GM18508 (cell line): ENCODE measurements at regions not wholly inside any gene's neighbourhood (a gene's known extent, or its start where the extent isn't known, plus 50 kb on each side); places are given as distances from the start of the nearest gene placed in this dataset.

Experiments used
- ATAC-seq: cut with Tn5 transposase; IDR thresholded peaks from one replicate; pipeline ENCODE4 v1.9.1; 2021; ENCODE audit warnings: moderate number of reproducible peaks; ENCODE audit not compliant: insufficient read depth, unreplicated experiment

DNA sequence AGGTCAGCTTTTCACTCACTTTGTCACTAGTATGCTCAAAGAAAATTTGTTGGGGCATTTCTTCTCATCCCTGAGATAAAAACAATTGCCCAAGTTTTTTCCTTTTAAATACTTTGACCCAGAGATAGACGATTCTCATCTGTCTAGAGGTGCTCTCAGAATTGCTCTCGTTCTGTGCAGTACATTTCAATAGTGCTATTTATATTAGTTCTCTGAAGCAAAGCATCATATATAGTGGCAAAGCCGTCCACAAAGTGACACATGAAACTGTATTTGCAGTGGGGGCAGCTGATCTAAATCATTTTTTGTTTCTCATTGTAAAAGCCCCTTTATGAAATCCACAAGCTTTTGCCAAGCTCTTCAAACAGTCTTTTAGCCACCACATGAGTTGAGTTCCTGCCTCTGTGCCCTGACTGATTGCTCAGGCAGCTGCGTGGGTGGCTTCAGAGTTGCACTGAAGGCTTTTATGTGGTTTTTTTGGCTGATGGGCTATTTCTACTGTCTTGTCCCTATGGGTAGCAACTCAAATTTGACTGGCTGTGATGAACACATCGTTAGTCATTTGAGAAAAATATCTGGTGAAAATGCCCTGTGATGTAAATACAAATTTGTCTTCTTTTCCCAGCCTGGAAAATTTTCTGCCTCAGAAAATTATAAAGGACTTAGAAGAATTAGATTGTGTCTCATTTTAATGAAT, 119.1 kb upstream of the OTUD4 start:
- peak; percentile 96 for ATAC-seq

DNA sequence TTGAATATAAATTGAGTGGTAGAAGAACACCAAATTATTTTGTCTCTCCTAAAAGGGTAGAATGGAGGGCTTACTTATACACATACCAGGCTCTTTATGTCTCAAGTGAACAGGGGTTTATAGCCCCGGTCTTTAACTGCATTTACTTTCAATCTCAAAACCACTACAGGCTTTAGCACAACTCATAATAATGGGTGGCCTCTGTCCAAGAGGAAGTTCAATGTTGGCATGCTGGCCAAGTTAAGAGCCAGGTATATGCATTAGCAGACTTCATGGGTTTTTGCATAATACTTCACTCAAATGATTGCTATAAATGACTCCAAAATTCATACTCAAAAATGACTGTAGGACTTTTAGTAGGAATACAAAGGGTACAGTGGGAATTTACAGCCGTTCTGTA, 118.5 kb upstream of the OTUD4 start:
- no peak for ATAC-seq

DNA sequence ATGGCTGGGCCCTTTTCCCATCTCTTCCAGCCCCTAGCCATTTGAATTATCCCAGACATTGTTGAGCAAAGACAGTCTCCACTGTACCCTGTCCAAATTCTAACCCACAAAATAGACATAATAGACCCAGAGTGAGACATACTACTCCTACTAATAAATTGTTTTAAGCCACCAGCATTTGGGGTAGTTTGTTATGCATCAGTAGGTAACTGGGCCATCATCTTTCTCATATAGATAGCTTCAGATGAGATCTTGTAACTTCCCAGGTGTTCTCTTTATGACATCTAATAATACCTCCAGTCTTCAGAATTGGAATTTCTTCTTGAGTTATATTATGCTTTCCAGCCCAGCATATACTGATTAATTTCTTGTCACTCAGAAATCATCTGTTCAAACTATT, 117.2 kb upstream of the OTUD4 start:
- no peak for ATAC-seq

DNA sequence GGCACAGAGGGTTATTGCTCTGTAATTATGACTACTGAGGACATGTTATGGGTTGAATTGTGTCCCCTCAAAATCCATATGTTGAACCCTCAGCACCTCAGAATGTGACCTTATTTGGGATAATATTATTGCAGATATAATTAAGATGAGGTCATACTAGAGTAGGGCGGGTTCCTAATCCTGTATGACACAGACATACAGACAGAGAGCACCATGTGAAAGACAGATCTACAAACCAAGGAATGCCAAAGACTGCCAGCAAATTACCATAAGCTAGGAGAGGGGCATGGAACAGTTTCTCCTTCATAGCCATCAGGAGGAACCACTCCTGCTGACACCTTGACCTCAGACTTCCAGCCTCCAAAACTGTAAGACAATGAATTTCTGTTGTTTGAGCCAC, 115.2 kb upstream of the OTUD4 start:
- no peak for ATAC-seq

DNA sequence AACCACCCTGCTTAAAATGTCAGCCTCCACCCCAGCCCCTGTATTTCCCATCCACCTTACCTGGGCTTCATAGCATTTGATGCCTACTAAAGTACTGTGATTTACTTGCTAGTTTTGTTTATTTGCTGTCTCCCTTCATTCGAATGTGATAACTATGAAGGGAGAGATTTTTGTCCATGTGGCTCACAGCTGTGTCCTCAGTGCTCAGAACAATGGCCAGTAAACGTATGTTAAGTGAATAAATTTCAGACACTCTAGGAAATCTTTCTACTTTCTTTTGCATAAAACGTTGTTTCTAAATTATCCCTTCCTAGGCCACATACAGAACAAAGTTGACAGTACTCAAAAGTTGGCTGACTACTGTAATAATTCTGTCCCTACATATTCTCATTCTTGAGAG, 114.7 kb upstream of the OTUD4 start:
- ATAC-seq, result no peak

DNA sequence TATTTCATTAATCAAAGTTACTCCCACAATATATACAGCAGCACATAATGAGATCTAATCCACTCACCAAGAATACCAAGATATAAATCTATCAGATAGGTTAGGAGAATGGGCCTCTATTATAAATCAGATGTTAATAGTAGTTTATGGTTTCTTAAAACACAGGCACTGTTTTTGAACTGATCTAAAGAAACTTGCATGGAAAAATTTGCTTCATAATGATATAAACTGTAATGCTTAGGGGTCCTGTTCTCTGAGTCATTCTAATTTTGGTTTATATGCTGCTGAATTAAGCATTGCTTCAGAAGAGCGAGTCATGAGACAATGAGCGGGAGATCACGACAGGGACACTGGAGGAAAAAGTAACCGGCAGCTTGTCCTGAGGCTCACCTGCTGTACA, 113.3 kb upstream of the OTUD4 start:
- no peak for ATAC-seq

DNA sequence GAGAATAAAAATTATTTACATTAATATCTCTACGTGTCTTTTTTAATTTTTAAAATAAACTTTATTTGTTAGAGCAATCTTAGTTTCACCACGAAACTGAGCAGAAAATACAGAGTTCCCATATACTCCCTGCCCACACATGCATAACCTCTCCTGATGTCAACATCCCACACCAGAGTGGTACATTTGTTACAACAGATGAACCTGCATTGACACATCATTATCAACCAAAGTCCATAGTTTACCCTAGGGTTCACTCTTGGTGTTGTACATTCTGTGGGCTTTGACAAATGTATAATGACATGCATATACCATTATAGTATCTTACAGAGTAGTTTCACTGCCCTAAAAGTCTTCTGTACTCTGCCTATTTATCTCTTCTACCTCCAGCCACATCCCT, 110.6 kb upstream of the OTUD4 start:
- ATAC-seq, result no peak

DNA sequence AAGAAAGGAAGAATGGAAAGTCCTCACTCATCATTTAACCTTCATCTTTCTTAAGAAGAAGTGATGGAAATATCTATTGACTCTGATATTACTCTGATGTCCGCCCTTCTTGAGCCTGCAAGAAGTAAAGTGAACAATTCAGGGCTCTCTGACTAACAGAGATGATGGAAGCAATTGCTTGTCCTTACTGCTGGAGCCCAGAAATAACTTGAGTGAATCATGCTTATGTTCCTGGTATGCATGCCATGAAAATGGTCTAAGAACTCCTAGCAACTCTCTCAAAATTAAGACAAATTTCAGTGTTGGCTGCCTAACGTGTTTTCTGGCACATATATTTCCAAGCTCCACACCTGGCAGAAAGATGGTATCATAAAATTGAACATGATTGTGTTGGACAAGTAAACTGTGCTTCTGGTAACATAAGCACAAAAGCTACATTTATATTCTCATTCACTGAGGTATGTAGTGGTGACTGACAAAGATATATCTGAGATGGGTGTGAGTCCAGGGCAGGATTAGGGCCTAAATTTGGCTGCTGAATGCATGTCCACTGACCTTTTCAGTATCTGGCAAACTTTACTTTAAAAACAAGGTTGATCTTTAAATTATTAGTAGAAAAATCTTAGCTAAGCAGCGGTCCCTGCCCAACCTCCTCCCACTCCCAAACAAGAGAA, 109.2 kb upstream of the OTUD4 start:
- ATAC-seq, result no peak

DNA sequence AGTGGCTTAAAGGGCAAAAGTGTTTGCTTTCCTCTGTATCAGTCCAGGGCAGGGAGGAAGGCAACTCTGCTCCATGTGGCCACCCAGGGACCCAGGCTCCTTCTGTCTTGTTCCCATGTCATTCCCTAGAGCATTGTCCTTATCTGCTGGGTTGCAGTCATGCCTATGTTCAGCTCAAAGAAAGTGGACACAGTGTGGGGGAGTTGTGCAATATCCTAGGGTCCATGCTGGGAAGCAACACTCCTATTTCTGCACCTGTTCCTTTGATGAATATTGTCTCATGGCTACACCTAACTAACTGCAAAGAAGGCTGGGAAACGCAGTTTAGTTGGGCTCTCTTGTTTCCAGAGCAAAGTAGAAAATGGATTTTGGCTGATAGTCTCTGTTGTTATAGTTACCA, 107.0 kb upstream of the OTUD4 start:
- no peak for ATAC-seq

DNA sequence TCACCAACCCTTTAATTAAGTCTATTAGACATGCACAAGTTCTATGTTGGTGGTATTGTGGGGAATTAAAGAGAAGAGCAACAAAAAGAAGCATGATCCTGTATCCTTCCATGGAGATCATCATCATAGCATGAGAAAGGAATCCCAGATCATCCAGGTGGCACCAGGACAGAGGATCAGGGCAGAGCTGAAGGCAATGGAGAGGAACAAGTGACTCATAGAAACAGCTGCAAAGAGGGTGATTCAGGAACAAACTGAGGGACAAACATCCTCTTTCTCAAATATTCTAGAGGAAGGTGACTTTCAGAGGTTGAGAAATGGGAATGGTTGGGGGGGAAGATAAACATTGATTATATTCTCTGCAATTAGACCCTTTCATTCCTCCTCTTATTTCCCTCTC, 105.5 kb upstream of the OTUD4 start:
- ATAC-seq, result no peak

DNA sequence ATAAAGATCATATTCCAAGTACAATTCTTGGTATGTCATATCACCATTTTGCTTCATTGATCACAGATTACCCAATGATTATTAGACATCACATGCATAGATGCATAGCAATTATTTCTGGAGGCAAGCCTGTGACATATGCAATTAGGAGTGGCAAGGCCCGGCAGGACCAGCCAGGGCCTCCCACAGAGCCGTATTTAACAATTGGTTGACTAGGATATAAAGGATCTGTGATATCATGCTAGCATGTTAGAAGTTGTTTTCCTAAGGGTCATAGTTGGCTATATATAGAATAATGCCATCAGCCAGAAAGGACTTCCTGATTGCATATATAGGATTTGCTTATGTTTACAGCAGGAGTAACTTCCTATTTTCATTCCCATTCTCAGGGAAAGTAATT, 103.5 kb upstream of the OTUD4 start:
- ATAC-seq, result no peak

DNA sequence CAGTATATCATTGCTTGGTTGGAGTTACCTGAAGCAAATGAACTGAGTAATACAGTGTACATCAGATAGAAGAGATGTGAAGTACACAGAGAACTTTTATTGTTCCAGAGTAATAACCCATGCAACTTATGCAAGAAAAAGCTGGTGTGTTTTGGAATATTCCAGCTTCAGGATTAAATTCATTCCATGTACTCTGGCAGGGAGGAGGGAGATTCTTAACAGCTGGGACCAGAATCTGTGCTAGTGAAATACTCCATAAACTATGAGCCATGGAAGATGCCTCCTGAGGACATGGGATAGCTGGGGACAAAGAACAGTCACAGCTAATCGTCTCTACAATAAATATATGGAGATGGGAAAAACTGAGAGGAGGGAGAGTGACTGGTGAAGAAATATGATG, 101.6 kb upstream of the OTUD4 start:
- ATAC-seq, result no peak

DNA sequence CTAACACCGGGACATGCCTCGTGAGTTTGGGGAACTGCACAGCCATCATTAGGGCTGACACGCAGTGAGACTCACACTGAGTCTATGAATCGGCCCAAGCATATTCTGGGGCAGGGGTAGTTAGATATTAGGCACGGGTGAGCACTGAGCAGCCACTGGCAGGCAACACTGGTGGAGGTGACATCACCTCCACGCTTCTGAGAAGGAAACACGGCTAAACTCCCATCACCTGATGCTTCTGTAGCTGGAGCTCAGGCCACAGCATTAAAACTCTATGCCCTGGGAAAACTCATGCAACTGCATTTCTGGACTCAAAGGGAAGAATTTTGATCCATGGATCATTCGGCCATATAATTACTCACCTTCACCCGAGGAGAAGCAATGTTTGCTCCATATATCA, 100.8 kb upstream of the OTUD4 start:
- ATAC-seq, result no peak

DNA sequence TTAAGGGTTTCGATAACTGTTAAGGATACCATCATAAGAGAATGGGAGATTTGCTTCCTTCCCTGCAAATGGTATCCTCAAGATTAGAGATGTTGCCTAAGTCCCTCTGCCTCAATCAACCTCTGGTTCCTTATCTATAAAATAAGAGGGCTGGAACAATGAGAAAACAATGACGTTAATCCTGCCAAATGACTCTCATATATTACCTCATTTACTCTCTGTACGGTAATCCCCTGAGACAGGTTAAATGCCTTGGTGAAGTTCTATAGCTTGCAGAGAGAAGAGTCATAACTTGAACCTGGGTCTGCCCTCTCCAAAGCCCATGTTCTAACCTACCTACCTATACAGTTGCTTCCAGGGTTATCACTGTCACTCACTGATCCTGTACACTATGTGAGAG, 100.2 kb upstream of the OTUD4 start:
- ATAC-seq, result no peak

DNA sequence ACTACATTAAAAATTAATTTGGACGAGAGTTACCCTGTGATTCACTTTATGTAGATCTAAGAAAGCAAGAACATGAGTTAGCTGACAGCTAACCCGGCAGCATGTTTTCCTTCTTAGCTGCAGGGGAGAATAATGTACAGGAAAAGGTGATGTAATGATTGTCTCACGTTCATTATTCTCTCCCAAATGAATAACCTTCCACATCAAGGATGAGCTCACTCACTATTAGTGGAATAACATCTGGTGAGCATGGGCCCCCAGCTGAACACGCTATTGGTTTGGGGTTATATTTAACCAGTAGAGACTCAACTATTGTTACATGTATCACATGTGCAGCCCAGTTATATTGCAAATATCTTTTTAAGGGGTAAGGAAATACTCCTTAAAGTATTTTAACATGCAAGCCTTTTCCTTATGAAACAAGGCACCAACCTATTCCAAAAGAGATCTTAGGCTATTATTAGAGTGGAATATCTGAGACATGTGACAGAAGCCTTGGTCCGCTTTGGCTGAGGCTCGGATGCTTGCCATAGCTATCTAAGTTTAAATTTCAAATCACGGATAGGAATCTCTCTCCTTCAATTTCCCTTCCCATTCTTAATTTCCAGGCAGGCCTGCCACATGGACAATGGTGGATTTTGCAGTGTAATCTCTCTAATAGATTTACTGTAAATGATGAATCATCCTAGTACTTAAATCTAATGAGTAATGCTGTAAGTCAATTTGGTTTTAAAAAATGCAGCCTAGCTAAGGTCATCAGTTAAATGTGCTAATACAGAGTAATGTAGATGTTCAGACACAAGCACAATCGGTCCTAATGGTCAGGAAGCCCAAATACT, 99.0 kb upstream of the OTUD4 start:
- no peak for ATAC-seq

DNA sequence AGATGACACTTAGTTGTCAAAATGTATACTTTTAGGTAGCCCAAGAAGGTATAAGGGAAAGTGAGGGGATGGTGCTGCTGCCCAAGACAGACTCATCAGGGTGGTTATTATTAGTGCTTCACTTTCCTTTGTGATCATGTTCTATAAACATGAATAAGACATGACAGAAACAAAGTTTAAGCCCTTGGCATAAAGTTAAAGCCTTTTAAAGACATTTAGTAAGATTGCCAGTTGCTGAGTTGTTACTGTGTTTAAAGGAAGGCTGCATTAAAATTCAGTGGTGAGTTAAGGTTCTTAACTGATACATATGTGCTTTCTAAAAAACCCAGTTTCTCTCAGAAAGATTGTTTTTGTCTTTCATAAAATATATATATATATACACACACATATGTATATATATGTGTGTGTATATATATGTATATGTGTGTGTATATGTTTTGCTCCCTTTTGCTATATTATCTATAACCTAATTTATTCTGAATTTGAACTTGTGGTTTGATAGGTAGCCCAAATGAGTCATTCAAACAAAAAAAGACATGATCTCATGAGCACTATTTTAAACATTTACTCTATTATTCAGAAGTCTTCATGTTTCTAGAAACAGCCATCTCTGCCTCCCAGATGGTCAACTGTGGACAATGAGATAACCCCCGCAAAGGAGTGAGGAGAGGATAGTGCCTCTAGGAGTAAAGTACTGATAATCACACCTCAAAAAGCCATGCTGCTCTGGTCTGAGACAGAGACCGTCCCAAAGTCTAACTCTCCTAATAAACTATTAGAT, 98.1 kb upstream of the OTUD4 start:
- ATAC-seq, result no peak

DNA sequence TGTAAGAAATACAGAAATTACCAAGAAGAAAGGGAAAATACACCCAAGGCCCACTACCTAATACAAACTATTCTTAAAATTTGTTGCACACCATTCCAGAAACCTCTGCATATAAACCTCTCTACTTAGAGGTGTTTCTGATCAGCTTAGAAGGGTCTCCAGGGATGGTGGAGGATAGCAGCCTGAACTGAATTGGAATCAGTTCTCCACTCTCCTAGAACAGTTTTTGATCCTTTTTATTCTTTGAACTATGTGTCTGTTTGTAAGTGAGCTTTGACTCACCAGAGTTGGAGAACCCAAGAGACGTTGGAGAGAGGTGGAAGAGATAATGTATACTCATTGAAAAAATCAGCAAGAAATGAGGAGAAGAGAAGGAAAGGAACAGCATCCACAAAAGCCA, 96.6 kb upstream of the OTUD4 start:
- no peak for ATAC-seq

DNA sequence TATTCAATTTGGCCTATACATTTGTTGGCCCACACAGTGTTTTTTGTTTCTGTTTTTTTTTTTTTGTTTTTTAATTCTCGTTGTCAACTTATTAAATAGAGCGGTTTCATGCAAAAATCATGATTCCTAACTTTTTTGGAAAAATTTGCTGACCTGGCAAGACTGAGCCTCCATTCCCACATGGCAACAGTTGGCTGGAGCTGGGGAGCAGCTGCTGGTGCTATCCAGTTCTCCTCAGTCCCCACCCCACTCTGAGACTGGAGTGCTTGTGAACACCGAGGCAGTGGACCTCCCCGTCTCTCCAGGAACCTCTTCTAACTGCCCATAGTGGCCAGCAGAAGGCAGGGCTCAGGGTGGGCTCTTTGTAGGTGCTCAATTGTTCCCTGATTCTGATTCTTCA, 95.7 kb upstream of the OTUD4 start:
- no peak for ATAC-seq

DNA sequence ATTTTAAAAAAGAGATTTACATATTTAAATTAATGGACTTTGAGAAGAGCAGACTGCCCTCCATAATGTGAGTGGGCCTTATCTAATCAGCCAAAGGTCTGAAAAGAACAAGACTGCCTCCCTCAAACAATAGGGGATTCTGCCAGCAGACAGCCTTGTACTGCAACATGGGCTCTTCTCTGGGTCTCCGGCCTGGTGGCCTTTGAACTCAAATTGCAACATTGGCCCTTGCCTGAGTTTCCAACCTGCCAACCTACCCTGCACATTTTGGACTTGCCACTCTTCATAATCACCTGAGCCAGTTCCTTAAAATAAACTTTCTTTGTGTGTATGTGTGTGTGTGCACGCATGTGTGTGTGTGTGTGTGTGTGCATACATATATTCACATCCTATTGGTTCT, 90.8 kb upstream of the OTUD4 start:
- ATAC-seq, result no peak

DNA sequence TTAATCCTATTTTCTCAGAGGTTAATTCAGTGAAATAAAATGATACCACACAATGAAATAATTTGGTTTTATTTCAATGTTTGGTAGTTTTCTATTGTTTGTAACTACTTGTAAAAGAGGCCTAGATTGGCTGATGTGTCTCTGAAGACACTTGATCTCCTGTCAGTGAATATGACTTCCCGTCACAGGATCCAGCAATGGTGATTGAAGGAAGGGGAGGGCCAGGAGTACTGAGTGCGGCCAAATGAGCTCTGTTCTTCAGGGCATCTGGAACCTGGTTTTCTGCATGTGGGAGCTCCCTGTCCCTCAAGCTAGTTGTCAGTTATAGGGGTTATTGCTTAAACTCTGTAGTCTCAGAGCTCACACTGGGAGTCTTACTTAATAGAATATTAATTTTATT, 86.5 kb upstream of the OTUD4 start:
- ATAC-seq, result no peak

DNA sequence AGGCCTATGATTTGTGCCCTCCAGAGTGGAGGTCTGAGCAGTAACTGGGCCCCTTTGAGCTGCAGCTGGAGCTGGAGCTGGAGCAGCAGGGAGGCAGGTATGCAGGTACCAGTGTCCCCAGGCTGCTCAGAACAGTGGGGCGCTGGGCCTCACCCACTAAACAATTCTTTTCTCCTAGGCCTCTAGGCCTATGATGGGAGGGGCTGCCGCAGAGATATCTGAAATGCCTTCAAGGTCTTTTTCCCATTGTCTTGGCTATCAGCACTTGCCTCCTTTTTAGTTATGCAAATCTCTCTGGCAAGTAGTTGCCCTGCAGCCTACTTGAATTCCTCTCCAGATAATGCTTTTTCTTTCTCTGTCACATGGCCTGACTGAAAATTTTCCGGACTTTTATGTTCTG, 79.7 kb upstream of the OTUD4 start:
- ATAC-seq, result no peak
